ENCODE measurements at regions not wholly inside any gene's neighbourhood (a gene's known extent, or its start where the extent isn't known, plus 50 kb on each side); places are given as distances from the start of the nearest gene placed in this dataset.
"Not testable (repeated sequence)": the region's sequence is repeated elsewhere in the genome, so short reads cannot be mapped to it uniquely, and the experiment has no call there.

- Histone ChIP-seq H3K4me1 (replicated peaks in 1 of 2) (peaks cover 0 to 15% of the 10 kb centered on the region in 2 donors), H3K4me3 (no peak overlapping the region), H3K27ac (no peak overlapping the region)
- ATAC-seq (replicated peaks in 6 of 8) = peak in 2 of 8 experiments; percentile 63 to 68
- WGBS, 10 experiments = 0 to 100% (median 77%) methylated on average over 1 to 6 of the region's 6 CpGs; no CpG with 5 or more reads in 2 of the 10 experiments
- in situ Hi-C loops (cut with MboI; ENCODE audit: low pct_unique_long_range_greater_than_20kb in 2 of 9, low sequenced_read_pairs in 9 of 9, unreplicated experiment in 9 of 9) = no loop called here
Observed at GRCh38 chr5:36528588-36528987, 77.8 kb upstream of the SLC1A3 start.

DNA sequence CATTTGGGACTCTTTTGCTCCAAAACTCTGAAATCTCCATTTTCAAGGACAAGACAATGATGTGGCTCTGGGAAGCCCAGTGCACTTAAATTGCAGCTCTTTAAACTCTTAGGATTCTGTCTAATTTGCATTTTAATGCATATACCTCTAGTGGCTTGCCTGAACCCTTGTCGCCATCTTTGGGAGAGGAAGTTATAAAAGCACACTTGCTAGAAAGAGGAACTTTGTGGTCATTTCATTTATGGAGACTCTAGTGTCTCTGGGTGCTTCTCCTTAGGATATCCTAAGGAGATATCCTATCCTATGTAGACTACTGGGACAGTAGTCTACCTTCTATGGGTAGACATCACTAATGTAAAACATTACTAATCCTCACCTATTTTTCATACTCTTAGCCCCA lies 77.3 kb upstream of the SLC1A3 start:
- Histone ChIP-seq H3K4me3 (no peak overlapping the region), H3K27ac (no peak overlapping the region), H3K4me1 (replicated peaks in 1 of 2) (peaks cover 0 to 15% of the 10 kb centered on the region in 2 donors)
- WGBS, 10 experiments = 30 to 100% (median 89%) methylated on average over 1 of the region's 1 CpG; no CpG with 5 or more reads in 4 of the 10 experiments
- in situ Hi-C loops (cut with MboI; ENCODE audit: low pct_unique_long_range_greater_than_20kb in 2 of 9, low sequenced_read_pairs in 9 of 9, unreplicated experiment in 9 of 9) = no loop called here
- ATAC-seq (replicated peaks in 6 of 8) = no peak

GRCh38 chr5:36530215-36530614 lies 76.2 kb upstream of the SLC1A3 start:
- in situ Hi-C loops (cut with MboI; ENCODE audit: low pct_unique_long_range_greater_than_20kb in 2 of 9, low sequenced_read_pairs in 9 of 9, unreplicated experiment in 9 of 9) = no loop called here
- WGBS, 10 experiments = 0 to 88% (median 59%) methylated on average over 1 to 2 of the region's 2 CpGs; no CpG with 5 or more reads in 1 of the 10 experiments
- Histone ChIP-seq H3K4me3 (no peak overlapping the region), H3K27ac (no peak overlapping the region), H3K4me1 (replicated peaks in 1 of 2) (peaks cover 4 to 13% of the 10 kb centered on the region in 2 donors)
- ATAC-seq (replicated peaks in 6 of 8) = peak in 1 of 8 experiments; percentile 90

DNA sequence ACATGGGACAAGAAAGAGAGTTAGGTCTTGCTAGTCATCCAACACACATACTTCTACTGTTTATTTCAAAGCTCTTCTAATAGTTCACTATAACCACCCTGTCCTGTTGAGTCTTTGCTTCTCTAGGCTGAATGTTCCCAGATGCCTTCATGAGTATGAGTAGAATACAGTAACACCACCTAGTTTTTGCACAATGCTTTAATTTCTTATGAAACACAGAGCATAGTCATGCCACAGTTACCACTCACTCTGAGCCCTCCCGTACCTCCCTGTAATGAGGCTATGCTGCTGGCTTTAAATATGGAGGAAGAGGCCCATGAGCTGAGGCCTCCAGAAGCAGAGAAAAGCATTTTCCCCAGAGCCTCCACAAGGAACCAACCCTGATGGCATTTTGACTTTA lies 75.0 kb upstream of the SLC1A3 start:
- ATAC-seq (replicated peaks in 6 of 8) = no peak
- no peak overlapping the region for H3K4me3 ChIP-seq
- 17 to 100% (median 83%) methylated on average over 1 of the region's 1 CpG; no CpG with 5 or more reads in 5 of the 10 experiments for WGBS, 10 experiments
- no peak overlapping the region for H3K27ac ChIP-seq
- peaks cover 16 to 22% of the 10 kb centered on the region in 2 donors for H3K4me1 ChIP-seq (replicated peaks in 1 of 2)
- in situ Hi-C loops (cut with MboI; ENCODE audit: low pct_unique_long_range_greater_than_20kb in 2 of 9, low sequenced_read_pairs in 9 of 9, unreplicated experiment in 9 of 9) = no loop called here

GRCh38 chr5:36535378-36535777 lies 71.0 kb upstream of the SLC1A3 start:
- ATAC-seq (replicated peaks in 6 of 8) = peak in 7 of 8 experiments; percentile 50 to 83 (median 73)

GRCh38 chr5:36535859-36536615 lies 70.4 kb upstream of the SLC1A3 start:
- 0 to 50% (median 11%) methylated on average over 1 to 4 of the region's 4 CpGs; no CpG with 5 or more reads in 3 of the 10 experiments for WGBS, 10 experiments
- ATAC-seq (replicated peaks in 6 of 8) = peak in 5 of 8 experiments; percentile 86 to 96 (median 92)
- H3K4me3 ChIP-seq = no peak overlapping the region
- peak overlapping the region; percentile 43 to 52 for H3K27ac ChIP-seq
- H3K4me1 ChIP-seq (replicated peaks in 1 of 2) = peaks cover 24% of the 10 kb centered on the region in 2 donors
- in situ Hi-C loops (cut with MboI; ENCODE audit: low pct_unique_long_range_greater_than_20kb in 2 of 9, low sequenced_read_pairs in 9 of 9, unreplicated experiment in 9 of 9) = no loop called here

More at GRCh38 chr5:36535378-36535777, 71.0 kb upstream of the SLC1A3 start:
- H3K4me1 ChIP-seq (replicated peaks in 1 of 2) = peaks cover 24 to 28% of the 10 kb centered on the region in 2 donors
- in situ Hi-C loops (cut with MboI; ENCODE audit: low pct_unique_long_range_greater_than_20kb in 2 of 9, low sequenced_read_pairs in 9 of 9, unreplicated experiment in 9 of 9) = no loop called here
- peak overlapping the region; percentile 43 to 57 for H3K27ac ChIP-seq
- WGBS, 10 experiments = 30 to 63% (median 48%) methylated on average over 2 to 3 of the region's 5 CpGs; no CpG with 5 or more reads in 6 of the 10 experiments
- no peak overlapping the region for H3K4me3 ChIP-seq

DNA sequence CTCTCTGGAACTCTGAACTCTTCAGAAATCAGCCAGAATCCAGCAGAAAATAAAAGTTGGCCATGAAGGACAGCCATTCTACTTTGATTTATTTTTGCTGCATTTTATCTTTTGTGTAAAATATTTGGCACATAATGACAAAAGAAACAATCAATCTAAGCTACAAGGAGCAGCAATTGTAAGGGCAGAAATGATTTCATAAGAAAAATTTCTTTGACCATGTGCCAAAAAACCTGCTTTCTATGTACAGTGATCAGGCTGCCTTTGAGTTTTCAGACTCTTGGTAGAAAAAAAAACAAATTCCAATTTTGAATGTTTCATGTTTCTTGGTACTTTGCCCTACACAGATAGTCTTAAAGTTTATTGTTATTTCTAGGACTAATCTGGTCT lies 69.8 kb upstream of the SLC1A3 start:
- H3K27ac ChIP-seq = peak overlapping the region; percentile 43 to 52
- H3K4me1 ChIP-seq (replicated peaks in 1 of 2) = peaks cover 24% of the 10 kb centered on the region in 2 donors
- H3K4me3 ChIP-seq = no peak overlapping the region
- ATAC-seq (replicated peaks in 6 of 8) = no peak
- in situ Hi-C loops (cut with MboI; ENCODE audit: low pct_unique_long_range_greater_than_20kb in 2 of 9, low sequenced_read_pairs in 9 of 9, unreplicated experiment in 9 of 9) = no loop called here

DNA sequence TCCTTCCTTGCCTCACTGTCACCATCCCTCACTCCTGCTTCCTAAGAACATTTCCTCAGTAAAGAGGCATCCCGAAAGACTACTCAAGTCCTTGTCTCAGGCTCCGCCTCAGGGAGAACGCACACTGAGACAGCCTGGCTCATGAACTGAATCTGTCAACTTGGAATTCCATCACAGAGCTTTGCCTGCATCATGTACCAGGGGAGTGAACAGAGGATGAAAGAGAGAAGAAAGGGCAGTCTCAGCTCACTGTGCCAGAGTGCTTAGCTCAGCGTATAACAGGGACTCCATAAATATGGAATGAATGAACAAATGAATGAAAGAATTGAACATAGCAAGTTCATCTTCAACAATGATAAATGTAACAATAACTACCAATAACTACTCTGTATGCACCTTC lies 68.7 kb upstream of the SLC1A3 start:
- peaks cover 24% of the 10 kb centered on the region in 2 donors for H3K4me1 ChIP-seq (replicated peaks in 1 of 2)
- no peak overlapping the region for H3K27ac ChIP-seq
- no peak overlapping the region for H3K4me3 ChIP-seq
- in situ Hi-C loops (cut with MboI; ENCODE audit: low pct_unique_long_range_greater_than_20kb in 2 of 9, low sequenced_read_pairs in 9 of 9, unreplicated experiment in 9 of 9) = no loop called here
- WGBS, 10 experiments = 20 to 95% (median 80%) methylated on average over 1 to 4 of the region's 4 CpGs; no CpG with 5 or more reads in 1 of the 10 experiments
- peak in 1 of 8 experiments; percentile 19 for ATAC-seq (replicated peaks in 6 of 8)

GRCh38 chr5:36552651-36553393 lies 53.6 kb upstream of the SLC1A3 start:
- Histone ChIP-seq H3K4me3 (no peak overlapping the region), H3K27ac (no peak overlapping the region), H3K4me1 (replicated peaks in 1 of 2) (no peaks in the 10 kb centered on the region)
- in situ Hi-C loops (cut with MboI; ENCODE audit: low pct_unique_long_range_greater_than_20kb in 2 of 9, low sequenced_read_pairs in 9 of 9, unreplicated experiment in 9 of 9) = no loop called here
- ATAC-seq (replicated peaks in 6 of 8) = no peak
- WGBS, 10 experiments = 30 to 100% (median 82%) methylated on average over 1 to 8 of the region's 8 CpGs

DNA sequence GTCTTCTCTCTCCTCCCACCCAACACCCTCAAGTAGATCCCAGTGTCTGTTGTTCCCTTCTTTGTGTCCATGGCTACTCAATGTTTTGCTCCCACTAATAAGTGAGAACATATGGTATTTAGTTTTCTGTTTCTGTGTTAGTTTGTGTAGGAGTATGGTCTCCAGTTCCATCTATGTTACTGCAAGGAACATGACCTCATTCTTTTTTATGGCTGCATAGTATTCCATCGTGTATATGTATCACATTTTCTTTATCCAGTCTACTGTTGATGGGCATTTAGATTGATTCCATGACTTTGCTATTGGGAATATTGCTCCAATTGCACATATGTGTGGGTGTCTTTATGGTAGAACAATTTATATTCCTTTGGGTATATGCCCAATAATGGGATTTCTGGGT lies 51.4 kb upstream of the SLC1A3 start:
- H3K27ac ChIP-seq = not testable (repeated sequence)

More for the DNA sequence above, 51.4 kb upstream of the SLC1A3 start:
- H3K4me3 ChIP-seq; H3K4me1 ChIP-seq (replicated peaks in 1 of 2); ATAC-seq (replicated peaks in 6 of 8); in situ Hi-C loops (cut with MboI; ENCODE audit: low pct_unique_long_range_greater_than_20kb in 2 of 9, low sequenced_read_pairs in 9 of 9, unreplicated experiment in 9 of 9): not testable (repeated sequence)
- 63 to 100% (median 86%) methylated on average over 1 of the region's 1 CpG; no CpG with 5 or more reads in 5 of the 10 experiments for WGBS, 10 experiments

Data from motor neuron (in vitro differentiated cells).